ENCODE measurements at regions not wholly inside any gene's neighbourhood (a gene's known extent, or its start where the extent isn't known, plus 50 kb on each side); places are given as distances from the start of the nearest gene placed in this dataset.

DNA sequence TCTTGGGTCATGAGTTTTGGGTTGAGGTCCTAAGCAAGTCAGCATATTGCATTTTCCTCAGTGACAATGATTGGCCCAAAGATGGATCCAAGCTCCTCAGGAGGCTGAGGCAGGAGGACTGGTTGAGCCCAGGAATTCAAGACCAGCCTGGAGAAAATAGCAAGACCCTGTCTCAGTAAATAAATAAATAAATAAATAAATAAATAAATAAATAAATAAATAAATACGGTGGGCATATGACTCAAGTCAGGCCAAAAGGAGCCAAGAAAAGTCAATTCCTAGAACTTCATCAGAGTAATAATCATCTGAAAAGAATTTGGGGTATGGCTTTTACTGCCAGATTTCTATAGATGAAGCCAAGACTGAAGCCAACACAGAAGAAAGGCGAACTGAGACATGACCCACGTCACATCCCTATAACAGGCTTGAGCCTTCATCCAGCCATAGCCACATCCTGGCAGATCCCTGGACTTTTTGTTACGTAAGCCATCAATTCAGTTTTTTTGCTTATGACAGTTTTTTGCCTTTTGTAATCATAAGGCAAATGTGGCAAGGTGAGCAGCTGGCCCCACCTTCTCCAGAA is 88.5 kb upstream of the NFASC start:
- TF ChIP-seq, protein P1, sequence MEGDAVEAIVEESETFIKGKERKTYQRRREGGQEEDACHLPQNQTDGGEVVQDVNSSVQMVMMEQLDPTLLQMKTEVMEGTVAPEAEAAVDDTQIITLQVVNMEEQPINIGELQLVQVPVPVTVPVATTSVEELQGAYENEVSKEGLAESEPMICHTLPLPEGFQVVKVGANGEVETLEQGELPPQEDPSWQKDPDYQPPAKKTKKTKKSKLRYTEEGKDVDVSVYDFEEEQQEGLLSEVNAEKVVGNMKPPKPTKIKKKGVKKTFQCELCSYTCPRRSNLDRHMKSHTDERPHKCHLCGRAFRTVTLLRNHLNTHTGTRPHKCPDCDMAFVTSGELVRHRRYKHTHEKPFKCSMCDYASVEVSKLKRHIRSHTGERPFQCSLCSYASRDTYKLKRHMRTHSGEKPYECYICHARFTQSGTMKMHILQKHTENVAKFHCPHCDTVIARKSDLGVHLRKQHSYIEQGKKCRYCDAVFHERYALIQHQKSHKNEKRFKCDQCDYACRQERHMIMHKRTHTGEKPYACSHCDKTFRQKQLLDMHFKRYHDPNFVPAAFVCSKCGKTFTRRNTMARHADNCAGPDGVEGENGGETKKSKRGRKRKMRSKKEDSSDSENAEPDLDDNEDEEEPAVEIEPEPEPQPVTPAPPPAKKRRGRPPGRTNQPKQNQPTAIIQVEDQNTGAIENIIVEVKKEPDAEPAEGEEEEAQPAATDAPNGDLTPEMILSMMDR (IDR thresholded peaks at IDR 0.05 in 2 of 3, conservative IDR thresholded peaks at IDR 0.05 in 1 of 3; ENCODE audit: borderline replicate concordance in 1 of 3, insufficient read depth in 1 of 3, low read depth in 2 of 3, low read length in 2 of 3): no peak
- TF ChIP-seq ZNF274 (IDR thresholded peaks at IDR 0.05; ENCODE audit: low read depth, low read length) (no peak), POLR2A (IDR thresholded peaks at IDR 0.05; ENCODE audit: borderline replicate concordance, extremely low read depth, insufficient read depth, insufficient read length) (no peak), ELF1 (IDR thresholded peaks at IDR 0.05; ENCODE audit: borderline replicate concordance, low read depth) (no peak), SP1 (IDR thresholded peaks at IDR 0.05; ENCODE audit: low read depth) (no peak), TCF7L2 (IDR thresholded peaks at IDR 0.05; ENCODE audit: borderline replicate concordance, extremely low read depth, insufficient read depth, insufficient read length) (no peak), RAD21 (IDR thresholded peaks at IDR 0.05; ENCODE audit: low read depth) (no peak), EZH2 (IDR thresholded peaks at IDR 0.05) (no peak), EZH2phosphoT487 (IDR thresholded peaks at IDR 0.05; ENCODE audit: borderline replicate concordance) (no peak)
- TF ChIP-seq, protein P2, sequence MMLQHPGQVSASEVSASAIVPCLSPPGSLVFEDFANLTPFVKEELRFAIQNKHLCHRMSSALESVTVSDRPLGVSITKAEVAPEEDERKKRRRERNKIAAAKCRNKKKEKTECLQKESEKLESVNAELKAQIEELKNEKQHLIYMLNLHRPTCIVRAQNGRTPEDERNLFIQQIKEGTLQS (IDR thresholded peaks at IDR 0.05): no peak
- TF ChIP-seq, protein P3, sequence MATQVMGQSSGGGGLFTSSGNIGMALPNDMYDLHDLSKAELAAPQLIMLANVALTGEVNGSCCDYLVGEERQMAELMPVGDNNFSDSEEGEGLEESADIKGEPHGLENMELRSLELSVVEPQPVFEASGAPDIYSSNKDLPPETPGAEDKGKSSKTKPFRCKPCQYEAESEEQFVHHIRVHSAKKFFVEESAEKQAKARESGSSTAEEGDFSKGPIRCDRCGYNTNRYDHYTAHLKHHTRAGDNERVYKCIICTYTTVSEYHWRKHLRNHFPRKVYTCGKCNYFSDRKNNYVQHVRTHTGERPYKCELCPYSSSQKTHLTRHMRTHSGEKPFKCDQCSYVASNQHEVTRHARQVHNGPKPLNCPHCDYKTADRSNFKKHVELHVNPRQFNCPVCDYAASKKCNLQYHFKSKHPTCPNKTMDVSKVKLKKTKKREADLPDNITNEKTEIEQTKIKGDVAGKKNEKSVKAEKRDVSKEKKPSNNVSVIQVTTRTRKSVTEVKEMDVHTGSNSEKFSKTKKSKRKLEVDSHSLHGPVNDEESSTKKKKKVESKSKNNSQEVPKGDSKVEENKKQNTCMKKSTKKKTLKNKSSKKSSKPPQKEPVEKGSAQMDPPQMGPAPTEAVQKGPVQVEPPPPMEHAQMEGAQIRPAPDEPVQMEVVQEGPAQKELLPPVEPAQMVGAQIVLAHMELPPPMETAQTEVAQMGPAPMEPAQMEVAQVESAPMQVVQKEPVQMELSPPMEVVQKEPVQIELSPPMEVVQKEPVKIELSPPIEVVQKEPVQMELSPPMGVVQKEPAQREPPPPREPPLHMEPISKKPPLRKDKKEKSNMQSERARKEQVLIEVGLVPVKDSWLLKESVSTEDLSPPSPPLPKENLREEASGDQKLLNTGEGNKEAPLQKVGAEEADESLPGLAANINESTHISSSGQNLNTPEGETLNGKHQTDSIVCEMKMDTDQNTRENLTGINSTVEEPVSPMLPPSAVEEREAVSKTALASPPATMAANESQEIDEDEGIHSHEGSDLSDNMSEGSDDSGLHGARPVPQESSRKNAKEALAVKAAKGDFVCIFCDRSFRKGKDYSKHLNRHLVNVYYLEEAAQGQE (IDR thresholded peaks at IDR 0.05; ENCODE audit: low read depth): no peak
